NT2/D1 (cell line): ENCODE measurements at regions not wholly inside any gene's neighbourhood (a gene's known extent, or its start where the extent isn't known, plus 50 kb on each side); places are given as distances from the start of the nearest gene placed in this dataset.

ENCODE experiments used
- DNase-seq: peaks from one replicate; pipeline ENCODE4 v3.0.0-alpha.2; 2011; ENCODE audit warnings: low read depth, low spot score
- H3K27me3 ChIP-seq: 2 replicates; pipeline ENCODE4 v1.6.0; 2011; ENCODE audit warnings: mild to moderate bottlenecking; ENCODE audit not compliant: insufficient read length, insufficient read depth
- H3K36me3 ChIP-seq: 2 replicates; pipeline ENCODE4 v1.6.1; 2011; ENCODE audit warnings: mild to moderate bottlenecking, low read length, mixed read lengths; ENCODE audit not compliant: insufficient read depth, insufficient read length
- H3K4me1 ChIP-seq: 2 replicates; pipeline ENCODE4 v1.5.1; 2011; ENCODE audit not compliant: insufficient read depth, insufficient read length
- H3K4me3 ChIP-seq: 2 replicates; pipeline ENCODE4 v1.5.1; 2011; ENCODE audit warnings: low read depth; ENCODE audit not compliant: insufficient read length
- H3K9ac ChIP-seq: 2 replicates; pipeline ENCODE4 v1.6.0; 2011; ENCODE audit warnings: low read depth; ENCODE audit not compliant: insufficient read length
- H3K9me3 ChIP-seq: 2 replicates; pipeline ENCODE4 v1.5.1; 2011; ENCODE audit warnings: mild to moderate bottlenecking, low read length; ENCODE audit not compliant: insufficient read depth
- SUZ12 ChIP-seq: IDR thresholded peaks from 2 replicates; pipeline ENCODE4 v1.6.1; 2011; ENCODE audit not compliant: insufficient read length, insufficient read depth; ENCODE audit errors: extremely low read depth
- YY1 ChIP-seq: IDR thresholded peaks from 2 replicates; pipeline ENCODE4 v1.6.1; 2011; ENCODE audit not compliant: insufficient read length, insufficient read depth
- ZNF274 ChIP-seq: IDR thresholded peaks from 2 replicates; pipeline ENCODE4 v1.6.1; 2011; ENCODE audit warnings: mild to moderate bottlenecking, low read depth, low read length

- no peak for DNase-seq
- no peaks in the 10 kb centered on the region for H3K36me3 ChIP-seq
- no peaks in the 10 kb centered on the region for H3K4me1 ChIP-seq
- no peaks in the 10 kb centered on the region for H3K27me3 ChIP-seq
- H3K9me3 ChIP-seq: no peaks in the 10 kb centered on the region
- H3K9ac ChIP-seq: no peak overlapping the region
- no peak overlapping the region for H3K4me3 ChIP-seq
- TF ChIP-seq SUZ12 (no peak), ZNF274 (no peak), YY1 (no peak)
Observed at GRCh38 chr15:38038659-38039442, 104.4 kb downstream of the TMCO5A start.

- Histone ChIP-seq H3K9me3 (no peaks in the 10 kb centered on the region), H3K36me3 (no peaks in the 10 kb centered on the region), H3K4me1 (no peaks in the 10 kb centered on the region), H3K27me3 (no peaks in the 10 kb centered on the region), H3K9ac (no peak overlapping the region), H3K4me3 (no peak overlapping the region)
- TF ChIP-seq SUZ12 (no peak), YY1 (no peak), ZNF274 (no peak)
- DNase-seq: no peak
Observed at GRCh38 chr15:38040615-38041014, 106.2 kb downstream of the TMCO5A start.

- Histone ChIP-seq H3K36me3 (no peaks in the 10 kb centered on the region), H3K4me1 (no peaks in the 10 kb centered on the region), H3K9ac (no peak overlapping the region), H3K9me3 (no peaks in the 10 kb centered on the region), H3K4me3 (no peak overlapping the region), H3K27me3 (no peaks in the 10 kb centered on the region)
- TF ChIP-seq ZNF274 (no peak), YY1 (no peak), SUZ12 (no peak)
- no peak for DNase-seq
Observed at GRCh38 chr15:38041576-38041975, 107.1 kb downstream of the TMCO5A start.

GRCh38 chr15:38042211-38042610, 107.8 kb downstream of the TMCO5A start:
- no peak overlapping the region for H3K4me3 ChIP-seq
- TF ChIP-seq ZNF274 (no peak), YY1 (no peak), SUZ12 (no peak)
- H3K9me3 ChIP-seq: no peaks in the 10 kb centered on the region
- H3K4me1 ChIP-seq: no peaks in the 10 kb centered on the region
- no peaks in the 10 kb centered on the region for H3K27me3 ChIP-seq
- DNase-seq: no peak
- no peaks in the 10 kb centered on the region for H3K36me3 ChIP-seq
- H3K9ac ChIP-seq: no peak overlapping the region

- 0 out of 2 replicates have a peak, but pooled peaks cover 2% of the 10 kb centered on the region for H3K9me3 ChIP-seq
- no peaks in the 10 kb centered on the region for H3K27me3 ChIP-seq
- no peaks in the 10 kb centered on the region for H3K36me3 ChIP-seq
- H3K4me1 ChIP-seq: no peaks in the 10 kb centered on the region
- H3K9ac ChIP-seq: no peak overlapping the region
- no peak for DNase-seq
- TF ChIP-seq SUZ12: no peak
- no peak overlapping the region for H3K4me3 ChIP-seq
Observed at GRCh38 chr15:38042707-38043445, 108.4 kb downstream of the TMCO5A start.

- TF ChIP-seq SUZ12 (no peak), YY1 (no peak), ZNF274 (no peak)
- Histone ChIP-seq H3K4me1 (no peaks in the 10 kb centered on the region), H3K27me3 (no peaks in the 10 kb centered on the region)
Observed at GRCh38 chr15:38046257-38047051, 112.0 kb downstream of the TMCO5A start.

GRCh38 chr15:38048001-38048455, 113.6 kb downstream of the TMCO5A start:
- no peaks in the 10 kb centered on the region for H3K4me1 ChIP-seq

More at GRCh38 chr15:38046257-38047051, 112.0 kb downstream of the TMCO5A start:
- Histone ChIP-seq H3K4me3 (no peak overlapping the region), H3K9me3 (0 out of 2 replicates have a peak, but pooled peaks cover 3% of the 10 kb centered on the region), H3K9ac (no peak overlapping the region), H3K36me3 (no peaks in the 10 kb centered on the region)
- DNase-seq: no peak

More at GRCh38 chr15:38048001-38048455, 113.6 kb downstream of the TMCO5A start:
- Histone ChIP-seq H3K36me3 (no peaks in the 10 kb centered on the region), H3K4me3 (no peak overlapping the region), H3K9ac (no peak overlapping the region), H3K27me3 (no peaks in the 10 kb centered on the region), H3K9me3 (0 out of 2 replicates have a peak, but pooled peaks cover 3% of the 10 kb centered on the region)
- TF ChIP-seq YY1: no peak
- TF ChIP-seq ZNF274: no peak
- TF ChIP-seq SUZ12: no peak
- DNase-seq: no peak
